ENCODE measurements at regions not wholly inside any gene's neighbourhood (a gene's known extent, or its start where the extent isn't known, plus 50 kb on each side); places are given as distances from the start of the nearest gene placed in this dataset.

DNA sequence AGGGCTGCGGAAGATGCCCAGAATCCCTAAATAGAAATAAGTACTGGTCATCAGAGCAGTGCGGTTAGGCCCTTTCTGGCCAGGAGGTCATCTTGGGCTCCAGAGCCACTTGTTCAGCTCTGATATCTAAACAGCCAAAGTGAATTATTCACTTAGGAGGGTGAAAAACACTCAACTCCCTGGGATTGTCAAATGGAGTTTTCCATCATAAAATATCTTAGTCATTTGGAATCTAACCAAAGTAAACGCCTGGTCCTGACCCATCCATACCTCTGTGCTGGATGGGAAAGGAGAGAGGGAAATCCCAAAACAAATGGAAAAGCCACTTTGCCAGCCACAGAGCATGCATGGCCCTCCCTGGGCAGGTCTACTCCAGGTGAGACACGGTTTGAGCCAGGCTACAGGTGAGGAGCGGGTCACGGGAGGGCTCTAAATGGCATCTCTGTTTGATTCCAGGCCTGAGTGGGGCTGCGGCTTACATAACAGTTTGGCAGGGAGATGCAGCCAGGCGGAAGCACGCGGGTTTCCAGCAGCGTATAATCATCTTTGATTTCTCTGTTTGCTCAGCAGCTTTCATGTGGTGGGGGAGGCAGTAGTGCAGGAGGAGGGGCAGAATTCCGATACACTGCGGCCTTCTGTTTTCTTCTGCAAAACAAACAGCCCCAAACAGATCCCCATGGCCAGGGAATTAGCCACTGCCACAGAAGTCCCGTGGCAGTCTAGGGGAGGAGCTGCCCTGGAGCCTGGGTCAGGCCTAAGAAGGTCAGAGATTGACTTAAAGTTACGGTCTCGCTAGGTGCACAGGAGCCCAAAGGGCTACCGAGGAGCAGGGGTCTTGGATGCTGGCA lies 59.1 kb upstream of the ZNF648 start (continued):
- peak; percentile 27 for TF ChIP-seq PRPF4 (IDR thresholded peaks at IDR 0.05; ENCODE audit: low read depth, low read length, poor library complexity, severe bottlenecking)
- TF ChIP-seq, protein P1, sequence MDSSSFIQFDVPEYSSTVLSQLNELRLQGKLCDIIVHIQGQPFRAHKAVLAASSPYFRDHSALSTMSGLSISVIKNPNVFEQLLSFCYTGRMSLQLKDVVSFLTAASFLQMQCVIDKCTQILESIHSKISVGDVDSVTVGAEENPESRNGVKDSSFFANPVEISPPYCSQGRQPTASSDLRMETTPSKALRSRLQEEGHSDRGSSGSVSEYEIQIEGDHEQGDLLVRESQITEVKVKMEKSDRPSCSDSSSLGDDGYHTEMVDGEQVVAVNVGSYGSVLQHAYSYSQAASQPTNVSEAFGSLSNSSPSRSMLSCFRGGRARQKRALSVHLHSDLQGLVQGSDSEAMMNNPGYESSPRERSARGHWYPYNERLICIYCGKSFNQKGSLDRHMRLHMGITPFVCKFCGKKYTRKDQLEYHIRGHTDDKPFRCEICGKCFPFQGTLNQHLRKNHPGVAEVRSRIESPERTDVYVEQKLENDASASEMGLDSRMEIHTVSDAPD (CRISPR knock-in tag; IDR thresholded peaks at IDR 0.05) = peak; percentile 79; the same call in 1 of the 2 replicates
- TF ChIP-seq RBM22 (optimal IDR thresholded peaks at IDR 0.05; ENCODE audit: low read length) = no peak
- TF ChIP-seq ZC3H13 (CRISPR knock-in tag; IDR thresholded peaks at IDR 0.05) = no peak
- no peak for TF ChIP-seq SATB2 (CRISPR knock-in tag; IDR thresholded peaks at IDR 0.05)
- peak; percentile 35; the same call in 1 of the 2 replicates for TF ChIP-seq GATAD1 (CRISPR knock-in tag; IDR thresholded peaks at IDR 0.05)
- no peak for TF ChIP-seq ZNF138 (CRISPR knock-in tag; IDR thresholded peaks at IDR 0.05; ENCODE audit: low read depth)
- TF ChIP-seq, protein P2, sequence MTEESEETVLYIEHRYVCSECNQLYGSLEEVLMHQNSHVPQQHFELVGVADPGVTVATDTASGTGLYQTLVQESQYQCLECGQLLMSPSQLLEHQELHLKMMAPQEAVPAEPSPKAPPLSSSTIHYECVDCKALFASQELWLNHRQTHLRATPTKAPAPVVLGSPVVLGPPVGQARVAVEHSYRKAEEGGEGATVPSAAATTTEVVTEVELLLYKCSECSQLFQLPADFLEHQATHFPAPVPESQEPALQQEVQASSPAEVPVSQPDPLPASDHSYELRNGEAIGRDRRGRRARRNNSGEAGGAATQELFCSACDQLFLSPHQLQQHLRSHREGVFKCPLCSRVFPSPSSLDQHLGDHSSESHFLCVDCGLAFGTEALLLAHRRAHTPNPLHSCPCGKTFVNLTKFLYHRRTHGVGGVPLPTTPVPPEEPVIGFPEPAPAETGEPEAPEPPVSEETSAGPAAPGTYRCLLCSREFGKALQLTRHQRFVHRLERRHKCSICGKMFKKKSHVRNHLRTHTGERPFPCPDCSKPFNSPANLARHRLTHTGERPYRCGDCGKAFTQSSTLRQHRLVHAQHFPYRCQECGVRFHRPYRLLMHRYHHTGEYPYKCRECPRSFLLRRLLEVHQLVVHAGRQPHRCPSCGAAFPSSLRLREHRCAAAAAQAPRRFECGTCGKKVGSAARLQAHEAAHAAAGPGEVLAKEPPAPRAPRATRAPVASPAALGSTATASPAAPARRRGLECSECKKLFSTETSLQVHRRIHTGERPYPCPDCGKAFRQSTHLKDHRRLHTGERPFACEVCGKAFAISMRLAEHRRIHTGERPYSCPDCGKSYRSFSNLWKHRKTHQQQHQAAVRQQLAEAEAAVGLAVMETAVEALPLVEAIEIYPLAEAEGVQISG (CRISPR knock-in tag; IDR thresholded peaks at IDR 0.05) = peak; percentile 30; the same call in 1 of the 2 replicates
- TF ChIP-seq AKAP8 (CRISPR knock-in tag; IDR thresholded peaks at IDR 0.05) = peak; percentile 38; the same call in 1 of the 2 replicates
- TF ChIP-seq NR2F6 (IDR thresholded peaks at IDR 0.05) = peak; percentile 48; the same call in 1 of the 2 replicates
- TF ChIP-seq NR2F6 (CRISPR knock-in tag; IDR thresholded peaks at IDR 0.05) = peak; percentile 81; the same call in 1 of the 2 replicates
- TF ChIP-seq, protein P3, sequence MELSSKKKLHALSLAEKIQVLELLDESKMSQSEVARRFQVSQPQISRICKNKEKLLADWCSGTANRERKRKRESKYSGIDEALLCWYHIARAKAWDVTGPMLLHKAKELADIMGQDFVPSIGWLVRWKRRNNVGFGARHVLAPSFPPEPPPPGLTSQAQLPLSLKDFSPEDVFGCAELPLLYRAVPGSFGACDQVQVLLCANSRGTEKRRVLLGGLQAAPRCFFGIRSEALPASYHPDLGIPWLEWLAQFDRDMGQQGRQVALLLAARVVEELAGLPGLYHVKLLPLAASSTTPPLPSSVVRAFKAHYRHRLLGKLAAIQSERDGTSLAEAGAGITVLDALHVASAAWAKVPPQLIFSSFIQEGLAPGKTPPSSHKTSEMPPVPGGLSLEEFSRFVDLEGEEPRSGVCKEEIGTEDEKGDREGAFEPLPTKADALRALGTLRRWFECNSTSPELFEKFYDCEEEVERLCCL (CRISPR knock-in tag; IDR thresholded peaks at IDR 0.05; ENCODE audit: borderline replicate concordance) = no peak
- TF ChIP-seq, protein P4, sequence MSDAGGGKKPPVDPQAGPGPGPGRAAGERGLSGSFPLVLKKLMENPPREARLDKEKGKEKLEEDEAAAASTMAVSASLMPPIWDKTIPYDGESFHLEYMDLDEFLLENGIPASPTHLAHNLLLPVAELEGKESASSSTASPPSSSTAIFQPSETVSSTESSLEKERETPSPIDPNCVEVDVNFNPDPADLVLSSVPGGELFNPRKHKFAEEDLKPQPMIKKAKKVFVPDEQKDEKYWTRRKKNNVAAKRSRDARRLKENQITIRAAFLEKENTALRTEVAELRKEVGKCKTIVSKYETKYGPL (CRISPR knock-in tag; IDR thresholded peaks at IDR 0.05) = peak; percentile 82; the same call in 1 of the 2 replicates
- no peak for TF ChIP-seq ZNF7 (CRISPR knock-in tag; IDR thresholded peaks at IDR 0.05)
- no peak for TF ChIP-seq ZFP36L1 (CRISPR knock-in tag; IDR thresholded peaks at IDR 0.05)
- no peak for TF ChIP-seq AGO2 (optimal IDR thresholded peaks at IDR 0.05; ENCODE audit: low read depth, low read length)
- peak; percentile 83; the same call in 1 of the 2 replicates for TF ChIP-seq FIP1L1 (IDR thresholded peaks at IDR 0.05; ENCODE audit: borderline replicate concordance, insufficient read depth, low read depth, low read length)
- TF ChIP-seq ZMYM4 (CRISPR knock-in tag; IDR thresholded peaks at IDR 0.05) = peak; percentile 70
- no peak for TF ChIP-seq SOX13 (IDR thresholded peaks at IDR 0.05)
- peak in 1 of 2 experiments; percentile 85; a peak in 2 of 4 replicates for TF ChIP-seq SOX13 (CRISPR knock-in tag; conservative IDR thresholded peaks at IDR 0.05 in 1 of 2, IDR thresholded peaks at IDR 0.05 in 1 of 2)
- TF ChIP-seq, protein P5, sequence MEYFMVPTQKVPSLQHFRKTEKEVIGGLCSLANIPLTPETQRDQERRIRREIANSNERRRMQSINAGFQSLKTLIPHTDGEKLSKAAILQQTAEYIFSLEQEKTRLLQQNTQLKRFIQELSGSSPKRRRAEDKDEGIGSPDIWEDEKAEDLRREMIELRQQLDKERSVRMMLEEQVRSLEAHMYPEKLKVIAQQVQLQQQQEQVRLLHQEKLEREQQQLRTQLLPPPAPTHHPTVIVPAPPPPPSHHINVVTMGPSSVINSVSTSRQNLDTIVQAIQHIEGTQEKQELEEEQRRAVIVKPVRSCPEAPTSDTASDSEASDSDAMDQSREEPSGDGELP (IDR thresholded peaks at IDR 0.05; ENCODE audit: borderline replicate concordance, low read depth) = peak; percentile 68; the same call in 1 of the 2 replicates
